ENCODE measurements at regions not wholly inside any gene's neighbourhood (a gene's known extent, or its start where the extent isn't known, plus 50 kb on each side); places are given as distances from the start of the nearest gene placed in this dataset.
"Not testable (repeated sequence)": the region's sequence is repeated elsewhere in the genome, so short reads cannot be mapped to it uniquely, and the experiment has no call there.

GRCh38 chr6:85856235-85856634 is 213.5 kb upstream of the SYNCRIP start:
- ChIA-PET CTCF (ENCODE audit: low intra/inter-chr PET ratio, low total read pairs) (no interaction called here), POLR2A (no interaction called here)
- H3K4me1 ChIP-seq (ENCODE audit: insufficient read depth, low read length): no peaks in the 10 kb centered on the region
- in situ Hi-C loops (cut with HindIII; ENCODE audit: extremely low pct_ligation_motif_present, low pct_unique_long_range_greater_than_20kb) (no loop called here), intact Hi-C loops (cut with micrococcal nuclease; ENCODE audit: unreplicated experiment) (no loop called here)
- H3K9me3 ChIP-seq (ENCODE audit: low read length): no peaks in the 10 kb centered on the region
- H3K4me2 ChIP-seq (ENCODE audit: low read depth, low read length): no peak overlapping the region
- 0% methylated on average over 2 of the region's 2 CpGs for WGBS (ENCODE audit: low lambda C conversion rate)
- FAIRE-seq (no peak), ATAC-seq (no peak), DNase-seq (ENCODE audit: low spot score) (no peak)
- no TSS peak for BruUV-seq (replicated peaks)
- TF ChIP-seq ZNF280D (CRISPR knock-in tag; IDR thresholded peaks at IDR 0.05) (no peak), ZNF546 (CRISPR knock-in tag; conservative IDR thresholded peaks at IDR 0.05) (no peak), ZNF615 (CRISPR knock-in tag; IDR thresholded peaks at IDR 0.05; ENCODE audit: borderline replicate concordance) (no peak)
- H3K27ac ChIP-seq (ENCODE audit: extremely low read length, insufficient read depth, low read length): no peak overlapping the region
- H2AFZ ChIP-seq (ENCODE audit: low read length): no peak overlapping the region
- H3K4me3 ChIP-seq (replicated peaks in 1 of 3; ENCODE audit: insufficient read depth in 1 of 3, low read depth in 2 of 3, low read length in 3 of 3): no peak overlapping the region
- no peaks in the 10 kb centered on the region for H3K79me2 ChIP-seq (ENCODE audit: insufficient read depth, low read length)
- no peaks in the 10 kb centered on the region for H4K20me1 ChIP-seq (ENCODE audit: insufficient read depth, low read length)
- no peak overlapping the region for H3K9ac ChIP-seq (ENCODE audit: insufficient read depth, low read depth, low read length)
- no peaks in the 10 kb centered on the region for H3K36me3 ChIP-seq (replicated peaks in 1 of 2; ENCODE audit: control insufficient read depth in 1 of 2, insufficient read depth in 2 of 2, low read length in 2 of 2)
- H3K27me3 ChIP-seq (ENCODE audit: control insufficient read depth in 1 of 2, insufficient read depth in 2 of 2, low read length in 2 of 2): no peaks in the 10 kb centered on the region

GRCh38 chr6:85838351-85839119 is 195.8 kb upstream of the SYNCRIP start:
- ATAC-seq; in situ Hi-C loops (cut with HindIII; ENCODE audit: extremely low pct_ligation_motif_present, low pct_unique_long_range_greater_than_20kb); BruUV-seq (replicated peaks): not testable (repeated sequence)

More at GRCh38 chr6:85838351-85839119, 195.8 kb upstream of the SYNCRIP start:
- DNase-seq (ENCODE audit: low spot score); H3K9ac ChIP-seq (ENCODE audit: insufficient read depth, low read depth, low read length); CTCF ChIA-PET (ENCODE audit: low intra/inter-chr PET ratio, low total read pairs); H3K4me1 ChIP-seq (ENCODE audit: insufficient read depth, low read length); POLR2A ChIA-PET; H3K79me2 ChIP-seq (ENCODE audit: insufficient read depth, low read length); H2AFZ ChIP-seq (ENCODE audit: low read length); H3K36me3 ChIP-seq (replicated peaks in 1 of 2; ENCODE audit: control insufficient read depth in 1 of 2, insufficient read depth in 2 of 2, low read length in 2 of 2); H4K20me1 ChIP-seq (ENCODE audit: insufficient read depth, low read length); H3K4me2 ChIP-seq (ENCODE audit: low read depth, low read length); H3K9me3 ChIP-seq (ENCODE audit: low read length); intact Hi-C loops (cut with micrococcal nuclease; ENCODE audit: unreplicated experiment); H3K27ac ChIP-seq (ENCODE audit: extremely low read length, insufficient read depth, low read length); H3K27me3 ChIP-seq (ENCODE audit: control insufficient read depth in 1 of 2, insufficient read depth in 2 of 2, low read length in 2 of 2); FAIRE-seq; H3K4me3 ChIP-seq (replicated peaks in 1 of 3; ENCODE audit: insufficient read depth in 1 of 3, low read depth in 2 of 3, low read length in 3 of 3): not testable (repeated sequence)
- WGBS (ENCODE audit: low lambda C conversion rate): 80% methylated on average over 9 of the region's 37 CpGs
